IMR-90 (cell line): ENCODE measurements at regions not wholly inside any gene's neighbourhood (a gene's known extent, or its start where the extent isn't known, plus 50 kb on each side); places are given as distances from the start of the nearest gene placed in this dataset.

Experiments used
- ATAC-seq: fragments of 200-7000 bp; cut with Tn5 transposase; 2 replicates; pipeline ENCODE4 v1.9.1; 2020; ENCODE audit warnings: low read depth, mild to moderate bottlenecking, moderate library complexity
- BruUV-seq: library from RNA; stranded (reverse); fragments of 400-500 nt; replicated peaks from 2 replicates; lab custom pipeline; 2021; lab: Mats Ljungman, UMichigan
- CTCF ChIA-PET: fragments of 300-600 bp; formaldehyde crosslinking; extraction: SDS; loops from one replicate; lab custom pipeline; 2021; ENCODE audit warnings: antibody characterized with exemption; lab: Yijun Ruan, JAX
- POLR2A ChIA-PET: fragments of 300-600 bp; sonication (Branson Sonifier 250); formaldehyde crosslinking; loops from one replicate; lab custom pipeline; 2022; ENCODE audit warnings: antibody characterized with exemption; ENCODE audit not compliant: unreplicated experiment; lab: Charles Lee
- DNase-seq: peaks from one replicate; pipeline ENCODE4 v3.0.0; 2013
- H2AFZ ChIP-seq: replicated peaks from 2 replicates; pipeline ENCODE3; 2013; ENCODE audit warnings: low read length, mild to moderate bottlenecking; ENCODE audit not compliant: poor library complexity
- H2AK5ac ChIP-seq: 2 replicates; pipeline ENCODE4 v1.6.1; 2013; ENCODE audit warnings: low read depth, low read length, inconsistent platforms
- H2AK9ac ChIP-seq: replicated peaks from 2 replicates; pipeline ENCODE3; 2013; ENCODE audit warnings: mild to moderate bottlenecking, low read depth, low read length, moderate library complexity; ENCODE audit not compliant: poor library complexity
- H2BK120ac ChIP-seq: 2 replicates; pipeline ENCODE4 v1.6.1; 2013; ENCODE audit warnings: low read depth, low read length, inconsistent platforms
- H2BK15ac ChIP-seq: 3 replicates; pipeline ENCODE4 v1.6.1; 2013; ENCODE audit warnings: low read depth, low read length, inconsistent platforms
- H2BK20ac ChIP-seq: 2 replicates; pipeline ENCODE4 v1.6.1; 2013; ENCODE audit warnings: low read depth, mild to moderate bottlenecking, inconsistent platforms, low read length, moderate library complexity
- H2BK5ac ChIP-seq: 2 replicates; pipeline ENCODE4 v1.6.1; 2013; ENCODE audit warnings: mild to moderate bottlenecking, low read depth, low read length, inconsistent platforms; ENCODE audit not compliant: poor library complexity, severe bottlenecking
- H3K14ac ChIP-seq: replicated peaks from 2 replicates; pipeline ENCODE4 v1.6.1; 2013; ENCODE audit warnings: low read depth, low read length, inconsistent platforms
- H3K18ac ChIP-seq: 2 replicates; pipeline ENCODE4 v1.6.1; 2013; ENCODE audit warnings: low read depth, low read length, control low read depth
- H3K23ac ChIP-seq: 2 replicates; pipeline ENCODE4 v1.6.1; 2013; ENCODE audit warnings: low read depth, low read length, inconsistent platforms
- H3K27ac ChIP-seq: 2 replicates; pipeline ENCODE4 v1.5.1; 2013; ENCODE audit warnings: mild to moderate bottlenecking, control low read depth, low read length; ENCODE audit not compliant: insufficient read depth
- H3K27me3 ChIP-seq: 2 replicates; pipeline ENCODE4 v1.6.1; 2013; ENCODE audit warnings: low read length; ENCODE audit not compliant: control insufficient read depth, insufficient read depth
- H3K36me3 ChIP-seq: 2 replicates; pipeline ENCODE4 v1.6.1; 2013; ENCODE audit warnings: low read length, mixed read lengths; ENCODE audit not compliant: control insufficient read depth, insufficient read depth
- H3K4ac ChIP-seq: 2 replicates; pipeline ENCODE4 v1.6.1; 2013; ENCODE audit warnings: low read depth, low read length, inconsistent platforms
- H3K4me1 ChIP-seq: 2 replicates; pipeline ENCODE4 v1.6.1; 2013; ENCODE audit warnings: low read length, mixed read lengths; ENCODE audit not compliant: control insufficient read depth, insufficient read depth
- H3K4me2 ChIP-seq: 2 replicates; pipeline ENCODE4 v1.6.1; 2013; ENCODE audit warnings: low read depth, mild to moderate bottlenecking, control low read depth, low read length, moderate library complexity
- H3K4me3 ChIP-seq: 2 replicates; pipeline ENCODE4 v1.5.1; 2013; ENCODE audit warnings: low read depth, mild to moderate bottlenecking, control low read depth, low read length, moderate library complexity; ENCODE audit not compliant: insufficient read depth
- H3K56ac ChIP-seq: 2 replicates; pipeline ENCODE4 v1.6.1; 2013; ENCODE audit warnings: low read length, inconsistent platforms; ENCODE audit not compliant: insufficient read depth; ENCODE audit errors: extremely low read depth
- H3K79me1 ChIP-seq, 2 experiments: 2 replicates each; pipeline ENCODE4 v1.6.1; 2013; ENCODE audit warnings: low read length in 2 of 2, inconsistent platforms in 1 of 2, low read depth in 1 of 2
- H3K9ac ChIP-seq: 2 replicates; pipeline ENCODE4 v1.6.1; 2013; ENCODE audit warnings: low read depth, low read length, control low read depth
- H3K9me1 ChIP-seq: 2 replicates; pipeline ENCODE4 v1.6.1; 2013; ENCODE audit warnings: low read length, inconsistent platforms; ENCODE audit not compliant: insufficient read depth
- H3K9me3 ChIP-seq: 2 replicates; pipeline ENCODE4 v1.6.1; 2013; ENCODE audit warnings: low read length; ENCODE audit not compliant: control insufficient read depth, insufficient read depth
- H4K20me1 ChIP-seq: 2 replicates; pipeline ENCODE4 v1.6.1; 2013; ENCODE audit warnings: low read length, inconsistent platforms; ENCODE audit not compliant: insufficient read depth
- H4K5ac ChIP-seq: 2 replicates; pipeline ENCODE4 v1.6.1; 2013; ENCODE audit warnings: mild to moderate bottlenecking, low read depth, low read length, control low read depth
- H4K8ac ChIP-seq, 2 experiments: 2 replicates each; pipeline ENCODE4 v1.6.1; 2013; ENCODE audit warnings: low read depth in 2 of 2, low read length in 2 of 2, control low read depth in 1 of 2, inconsistent platforms in 1 of 2
- H4K91ac ChIP-seq: 2 replicates; pipeline ENCODE4 v1.6.1; 2013; ENCODE audit warnings: low read depth, low read length, inconsistent platforms; ENCODE audit not compliant: insufficient read depth
- BHLHE40 ChIP-seq: fragments of 150-350 bp; IDR thresholded peaks from 2 replicates; pipeline ENCODE4 v1.6.1; 2016; ENCODE audit warnings: mild to moderate bottlenecking, low read depth, low read length
- CEBPB ChIP-seq: IDR thresholded peaks from 2 replicates; pipeline ENCODE4 v1.6.1; 2012; ENCODE audit warnings: low read depth, low read length, improper control_type of control experiment
- CHD1 ChIP-seq: IDR thresholded peaks from 2 replicates; pipeline ENCODE4 v1.6.1; 2012; ENCODE audit warnings: low read depth, low read length, improper control_type of control experiment
- CTCF ChIP-seq: conservative IDR thresholded peaks from 2 replicates; pipeline ENCODE4 v1.5.1; 2012; ENCODE audit warnings: mild to moderate bottlenecking, low read depth, low read length, improper control_type of control experiment
- FOS ChIP-seq: fragments of 150-350 bp; IDR thresholded peaks from 2 replicates; pipeline ENCODE4 v1.6.1; 2016; ENCODE audit warnings: low read depth, low read length
- MAFK ChIP-seq: IDR thresholded peaks from 2 replicates; pipeline ENCODE4 v1.6.1; 2012; ENCODE audit warnings: low read depth, low read length, improper control_type of control experiment
- MAZ ChIP-seq: IDR thresholded peaks from 2 replicates; pipeline ENCODE4 v1.6.1; 2012; ENCODE audit warnings: low read depth, mild to moderate bottlenecking, low read length, improper control_type of control experiment, moderate library complexity, borderline replicate concordance
- MXI1 ChIP-seq: IDR thresholded peaks from 2 replicates; pipeline ENCODE4 v1.6.1; 2012; ENCODE audit warnings: low read depth, mild to moderate bottlenecking, low read length, moderate library complexity, borderline replicate concordance
- NFE2L2 ChIP-seq: fragments of 150-350 bp; IDR thresholded peaks from 2 replicates; pipeline ENCODE4 v1.6.1; 2016; ENCODE audit warnings: low read depth, mild to moderate bottlenecking, low read length
- POLR2A ChIP-seq: IDR thresholded peaks from 2 replicates; pipeline ENCODE4 v1.6.1; 2012; ENCODE audit warnings: mild to moderate bottlenecking, low read depth, low read length
- RAD21 ChIP-seq: IDR thresholded peaks from 2 replicates; pipeline ENCODE4 v1.6.1; 2012; ENCODE audit warnings: low read length, improper control_type of control experiment
- RCOR1 ChIP-seq: IDR thresholded peaks from 2 replicates; pipeline ENCODE4 v1.6.1; 2012; ENCODE audit warnings: mild to moderate bottlenecking, low read length, improper control_type of control experiment; ENCODE audit not compliant: insufficient replicate concordance
- RFX5 ChIP-seq: IDR thresholded peaks from 2 replicates; pipeline ENCODE4 v1.8.0; 2012; ENCODE audit warnings: low read depth, mild to moderate bottlenecking, low read length, moderate library complexity
- SMC3 ChIP-seq: fragments of 150-350 bp; IDR thresholded peaks from 2 replicates; pipeline ENCODE4 v1.6.1; 2016; ENCODE audit warnings: low read depth, mild to moderate bottlenecking, antibody characterized with exemption, low read length, moderate library complexity
- WGBS, 2 experiments: methylation state at CpG; one replicate each; pipeline versions ENCODE4 v1.1.5 to v1.1.7; 2013; ENCODE audit warnings: missing lambda C conversion rate in 2 of 2; ENCODE audit not compliant: insufficient read length in 1 of 2; ENCODE audit errors: extremely low coverage in 2 of 2; 5-methylcytosine and 5-hydroxymethylcytosine counted together
- dilution Hi-C: fragments of 300-500 bp; cut with HindIII; formaldehyde crosslinking; loops from one replicate; pipeline ENCODE4 v1.14.3; 2018; ENCODE audit warnings: low sequenced_read_pairs; ENCODE audit not compliant: unreplicated experiment
- in situ Hi-C: fragments of 300-500 bp; cut with MboI; formaldehyde crosslinking; loops from 3 replicates; pipeline ENCODE4 v1.14.3; 2019; ENCODE audit warnings: low sequenced_read_pairs, inconsistent platforms, mixed read lengths
- intact Hi-C: fragments of 100-400 bp; cut with micrococcal nuclease; formaldehyde crosslinking; loops from 2 replicates; pipeline ENCODE4 v1.10.0; 2022
- TF ChIP-seq, protein P1 (sequence below): fragments of 150-350 bp; IDR thresholded peaks from 2 replicates; pipeline ENCODE4 v1.6.1; 2017; ENCODE audit warnings: mild to moderate bottlenecking, antibody characterized with exemption, low read length, low read depth
- TF ChIP-seq, protein P2 (sequence below): fragments of 150-350 bp; IDR thresholded peaks from 2 replicates; pipeline ENCODE4 v1.6.1; 2016; ENCODE audit warnings: low read depth, mild to moderate bottlenecking, low read length, moderate library complexity, borderline replicate concordance

- no peak overlapping the region for H2BK5ac ChIP-seq
- H3K4me3 ChIP-seq: no peak overlapping the region
- no peaks in the 10 kb centered on the region for H3K9me1 ChIP-seq
- in situ Hi-C loops (no loop called here), intact Hi-C loops (no loop called here), dilution Hi-C loops (no loop called here)
- H3K56ac ChIP-seq: no peak overlapping the region
- no peak overlapping the region for H4K8ac ChIP-seq
- H3K23ac ChIP-seq: no peak overlapping the region
- no peak overlapping the region for H2BK15ac ChIP-seq
- no peak overlapping the region for H4K91ac ChIP-seq
- H3K27ac ChIP-seq: no peak overlapping the region
- ChIA-PET CTCF (no interaction called here), POLR2A (no interaction called here)
- ATAC-seq (no peak), DNase-seq (no peak)
- H4K20me1 ChIP-seq: no peaks in the 10 kb centered on the region
- H2AK5ac ChIP-seq: no peak overlapping the region
- no peak overlapping the region for H4K5ac ChIP-seq
- H3K4me2 ChIP-seq: no peak overlapping the region
- BruUV-seq: no TSS peak
- H3K9ac ChIP-seq: no peak overlapping the region
- peaks cover 9% of the 10 kb centered on the region for H3K9me3 ChIP-seq
- no peak for TF ChIP-seq RCOR1
- no peak for TF ChIP-seq NFE2L2
- no peak for TF ChIP-seq CTCF
- no peak for TF ChIP-seq MAZ
- no peak for TF ChIP-seq MXI1
- TF ChIP-seq RAD21: no peak
- TF ChIP-seq POLR2A: no peak
- no peak for TF ChIP-seq FOS
- no peak for TF ChIP-seq SMC3
- TF ChIP-seq CHD1: no peak
- TF ChIP-seq, protein P1, sequence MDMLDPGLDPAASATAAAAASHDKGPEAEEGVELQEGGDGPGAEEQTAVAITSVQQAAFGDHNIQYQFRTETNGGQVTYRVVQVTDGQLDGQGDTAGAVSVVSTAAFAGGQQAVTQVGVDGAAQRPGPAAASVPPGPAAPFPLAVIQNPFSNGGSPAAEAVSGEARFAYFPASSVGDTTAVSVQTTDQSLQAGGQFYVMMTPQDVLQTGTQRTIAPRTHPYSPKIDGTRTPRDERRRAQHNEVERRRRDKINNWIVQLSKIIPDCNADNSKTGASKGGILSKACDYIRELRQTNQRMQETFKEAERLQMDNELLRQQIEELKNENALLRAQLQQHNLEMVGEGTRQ: no peak
- no peak for TF ChIP-seq MAFK
- TF ChIP-seq CEBPB: no peak
- TF ChIP-seq RFX5: no peak
- TF ChIP-seq, protein P2, sequence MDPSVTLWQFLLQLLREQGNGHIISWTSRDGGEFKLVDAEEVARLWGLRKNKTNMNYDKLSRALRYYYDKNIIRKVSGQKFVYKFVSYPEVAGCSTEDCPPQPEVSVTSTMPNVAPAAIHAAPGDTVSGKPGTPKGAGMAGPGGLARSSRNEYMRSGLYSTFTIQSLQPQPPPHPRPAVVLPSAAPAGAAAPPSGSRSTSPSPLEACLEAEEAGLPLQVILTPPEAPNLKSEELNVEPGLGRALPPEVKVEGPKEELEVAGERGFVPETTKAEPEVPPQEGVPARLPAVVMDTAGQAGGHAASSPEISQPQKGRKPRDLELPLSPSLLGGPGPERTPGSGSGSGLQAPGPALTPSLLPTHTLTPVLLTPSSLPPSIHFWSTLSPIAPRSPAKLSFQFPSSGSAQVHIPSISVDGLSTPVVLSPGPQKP: no peak
- TF ChIP-seq BHLHE40: no peak
- H3K79me1 ChIP-seq: no peaks in the 10 kb centered on the region
- H3K4me1 ChIP-seq: no peaks in the 10 kb centered on the region
- H3K14ac ChIP-seq: no peak overlapping the region
- H3K4ac ChIP-seq: no peak overlapping the region
- no CpG with 5 or more reads among the region's 1 CpG for WGBS, 2 experiments
- H2BK120ac ChIP-seq: no peak overlapping the region
- H2BK20ac ChIP-seq: no peak overlapping the region
- no peaks in the 10 kb centered on the region for H3K36me3 ChIP-seq
- no peak overlapping the region for H3K18ac ChIP-seq
- no peaks in the 10 kb centered on the region for H3K27me3 ChIP-seq
- H2AFZ ChIP-seq: no peak overlapping the region
- H2AK9ac ChIP-seq: no peak overlapping the region
These were observed 450.9 kb downstream of the HINT1 start for GRCh38 chr5:130714200-130714599.
